ENCODE measurements at regions not wholly inside any gene's neighbourhood (a gene's known extent, or its start where the extent isn't known, plus 50 kb on each side); places are given as distances from the start of the nearest gene placed in this dataset.
A peak's percentile ranks its signal among the peaks of the same experiment; 100 is the strongest.

DNA sequence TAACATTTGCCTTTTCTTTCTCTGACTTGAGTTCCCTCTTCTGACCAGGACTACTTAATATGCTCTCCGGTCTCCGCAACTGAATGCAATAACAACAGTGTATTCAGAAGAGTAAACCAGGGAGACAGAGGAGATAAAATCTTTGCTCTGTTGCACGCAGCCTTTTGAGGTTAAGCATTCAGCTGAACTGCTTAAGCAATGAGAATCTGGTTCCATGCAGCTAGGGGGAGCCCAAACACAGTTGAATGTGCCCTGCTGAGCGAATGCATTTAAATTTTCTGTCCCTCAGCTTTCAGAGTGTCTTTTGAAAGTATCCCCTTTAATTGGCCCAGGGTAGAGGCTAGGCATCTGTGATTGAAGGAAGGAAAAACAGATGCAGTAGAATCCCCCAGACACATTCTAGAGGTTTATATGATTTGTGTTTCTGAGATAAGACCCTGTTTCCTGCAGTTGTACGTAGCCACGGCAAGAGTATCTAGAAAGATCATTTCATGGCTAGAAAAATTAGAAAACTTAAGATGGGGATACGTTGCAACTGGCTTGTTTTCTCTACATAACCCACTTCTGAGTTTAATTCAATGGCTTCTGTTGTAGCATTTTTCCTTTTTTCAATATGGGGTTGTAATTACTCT is 309.6 kb downstream of the TUSC7 start:
- no peaks in the 10 kb centered on the region for H3K36me3 Mint-ChIP-seq
- H3K4me3 Mint-ChIP-seq = peak overlapping the region; percentile 70
- TF ChIP-seq, protein P1, sequence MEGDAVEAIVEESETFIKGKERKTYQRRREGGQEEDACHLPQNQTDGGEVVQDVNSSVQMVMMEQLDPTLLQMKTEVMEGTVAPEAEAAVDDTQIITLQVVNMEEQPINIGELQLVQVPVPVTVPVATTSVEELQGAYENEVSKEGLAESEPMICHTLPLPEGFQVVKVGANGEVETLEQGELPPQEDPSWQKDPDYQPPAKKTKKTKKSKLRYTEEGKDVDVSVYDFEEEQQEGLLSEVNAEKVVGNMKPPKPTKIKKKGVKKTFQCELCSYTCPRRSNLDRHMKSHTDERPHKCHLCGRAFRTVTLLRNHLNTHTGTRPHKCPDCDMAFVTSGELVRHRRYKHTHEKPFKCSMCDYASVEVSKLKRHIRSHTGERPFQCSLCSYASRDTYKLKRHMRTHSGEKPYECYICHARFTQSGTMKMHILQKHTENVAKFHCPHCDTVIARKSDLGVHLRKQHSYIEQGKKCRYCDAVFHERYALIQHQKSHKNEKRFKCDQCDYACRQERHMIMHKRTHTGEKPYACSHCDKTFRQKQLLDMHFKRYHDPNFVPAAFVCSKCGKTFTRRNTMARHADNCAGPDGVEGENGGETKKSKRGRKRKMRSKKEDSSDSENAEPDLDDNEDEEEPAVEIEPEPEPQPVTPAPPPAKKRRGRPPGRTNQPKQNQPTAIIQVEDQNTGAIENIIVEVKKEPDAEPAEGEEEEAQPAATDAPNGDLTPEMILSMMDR (conservative IDR thresholded peaks at IDR 0.05) = peak; percentile 87
- no peaks in the 10 kb centered on the region for H3K9me3 Mint-ChIP-seq
- peak; percentile 70 for DNase-seq (ENCODE audit: extremely low spot score, unreplicated experiment)
- peaks cover 10% of the 10 kb centered on the region for H3K4me1 Mint-ChIP-seq (ENCODE audit: unreplicated experiment)
- H3K27ac Mint-ChIP-seq = peak overlapping the region; percentile 37
- no peaks in the 10 kb centered on the region for H3K27me3 Mint-ChIP-seq

DNA sequence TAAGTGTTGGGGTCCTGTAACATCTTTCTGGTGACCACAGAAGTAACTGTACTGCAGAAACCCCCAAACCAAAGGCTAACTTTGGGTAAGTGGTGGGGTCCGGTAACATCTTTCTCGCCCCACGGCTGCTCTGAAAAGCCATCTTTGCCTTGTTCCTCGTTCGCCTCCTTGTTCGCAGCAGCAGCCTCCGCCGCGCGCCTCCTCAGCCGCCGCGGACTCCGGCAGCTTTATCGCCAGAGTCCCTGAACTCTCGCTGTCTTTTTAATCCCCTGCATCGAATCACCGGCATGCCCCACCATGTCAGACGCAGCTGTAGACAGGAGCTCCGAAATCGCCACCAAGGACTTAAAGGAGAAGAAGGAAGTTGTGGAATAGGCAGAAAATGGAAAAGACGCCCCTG is 316.8 kb downstream of the TUSC7 start:
- DNase-seq (ENCODE audit: extremely low spot score, unreplicated experiment) = no peak
- Mint-ChIP-seq H3K4me3 (no peak overlapping the region), H3K9me3 (peaks cover 6% of the 10 kb centered on the region), H3K27me3 (no peaks in the 10 kb centered on the region), H3K4me1 (ENCODE audit: unreplicated experiment) (no peaks in the 10 kb centered on the region), H3K36me3 (no peaks in the 10 kb centered on the region), H3K27ac (no peak overlapping the region)
- TF ChIP-seq, protein P1 (conservative IDR thresholded peaks at IDR 0.05) = no peak

DNA sequence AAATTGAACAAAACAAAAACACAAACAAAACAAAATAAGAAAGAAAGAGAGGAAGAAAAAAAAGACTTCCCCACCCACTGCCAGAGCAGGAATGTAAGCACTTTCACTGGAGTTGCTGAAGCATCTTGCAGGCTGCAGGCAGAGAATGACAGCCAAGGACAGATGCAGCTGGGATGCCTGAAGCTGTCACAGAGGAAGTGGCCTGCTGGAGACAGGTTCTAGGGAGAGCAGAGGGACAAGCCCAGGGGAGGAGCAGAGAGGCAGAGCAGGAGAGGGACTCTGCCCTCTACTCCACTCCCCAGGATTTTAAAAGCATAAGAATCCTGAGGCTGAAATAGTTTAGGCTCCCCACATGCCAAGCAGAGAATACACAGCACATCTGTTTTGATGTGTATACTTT is 326.2 kb downstream of the TUSC7 start:
- Mint-ChIP-seq H3K27me3 (no peaks in the 10 kb centered on the region), H3K27ac (peak overlapping the region; percentile 55), H3K36me3 (no peaks in the 10 kb centered on the region), H3K4me3 (peak overlapping the region; percentile 51), H3K4me1 (ENCODE audit: unreplicated experiment) (peaks cover 20% of the 10 kb centered on the region), H3K9me3 (peaks cover 3% of the 10 kb centered on the region)
- TF ChIP-seq, protein P1 (conservative IDR thresholded peaks at IDR 0.05) = no peak
- DNase-seq (ENCODE audit: extremely low spot score, unreplicated experiment) = no peak

DNA sequence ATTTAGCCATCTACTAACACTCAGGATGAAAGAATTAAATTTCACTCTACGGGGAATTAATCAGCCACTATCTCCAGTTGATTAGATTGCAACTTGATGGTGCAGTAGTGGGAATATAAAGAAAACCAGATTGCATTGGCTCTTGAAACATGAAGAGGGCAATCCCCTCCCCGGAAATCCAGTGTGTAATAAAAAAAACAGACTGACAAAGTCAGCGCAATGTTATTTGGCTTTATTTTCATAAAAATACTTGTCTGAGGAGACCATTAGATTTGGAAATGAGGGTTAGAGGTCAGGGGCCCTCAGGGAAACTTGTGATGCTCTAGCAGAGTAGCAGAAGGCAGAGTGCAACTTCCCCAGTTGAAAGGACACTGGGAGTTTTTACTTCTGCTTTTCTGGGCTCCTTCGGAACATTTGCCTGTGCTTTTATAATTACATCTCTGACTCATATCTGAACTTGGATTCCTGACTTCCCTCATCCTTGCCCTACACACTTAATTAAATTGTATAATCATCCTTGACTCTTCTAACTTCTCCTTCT is 326.8 kb downstream of the TUSC7 start:
- H3K36me3 Mint-ChIP-seq = no peaks in the 10 kb centered on the region
- H3K4me3 Mint-ChIP-seq = peak overlapping the region; percentile 51
- no peaks in the 10 kb centered on the region for H3K9me3 Mint-ChIP-seq
- TF ChIP-seq, protein P1 (conservative IDR thresholded peaks at IDR 0.05) = no peak
- H3K27me3 Mint-ChIP-seq = no peaks in the 10 kb centered on the region
- H3K27ac Mint-ChIP-seq = peak overlapping the region; percentile 55
- DNase-seq (ENCODE audit: extremely low spot score, unreplicated experiment) = no peak
- peaks cover 20% of the 10 kb centered on the region for H3K4me1 Mint-ChIP-seq (ENCODE audit: unreplicated experiment)

DNA sequence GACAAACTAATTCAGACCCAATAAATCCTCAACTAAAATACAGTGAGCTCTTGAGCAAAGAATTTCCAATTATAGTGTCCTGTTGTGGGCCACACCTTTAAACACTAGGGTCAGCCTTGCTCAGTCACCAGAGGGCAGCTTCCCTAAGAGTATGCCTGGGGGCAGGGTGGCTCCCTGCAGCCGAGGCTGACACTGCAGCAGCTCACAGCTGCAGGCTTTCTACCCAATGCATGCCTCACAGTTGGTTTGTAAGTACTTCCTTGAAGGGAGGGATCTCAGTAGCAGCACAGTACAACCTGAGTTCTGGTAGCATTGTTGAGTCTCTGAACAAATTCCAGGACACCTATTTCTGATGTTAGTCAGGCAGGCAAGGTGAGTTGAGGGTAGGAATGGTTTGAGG is 335.6 kb downstream of the TUSC7 start:
- H3K4me3 Mint-ChIP-seq = peak overlapping the region; percentile 51
- peak overlapping the region; percentile 78 for H3K27ac Mint-ChIP-seq
- peaks cover 15% of the 10 kb centered on the region for H3K4me1 Mint-ChIP-seq (ENCODE audit: unreplicated experiment)
- no peak for DNase-seq (ENCODE audit: extremely low spot score, unreplicated experiment)
- H3K27me3 Mint-ChIP-seq = no peaks in the 10 kb centered on the region
- no peaks in the 10 kb centered on the region for H3K36me3 Mint-ChIP-seq
- TF ChIP-seq, protein P1 (conservative IDR thresholded peaks at IDR 0.05) = no peak
- H3K9me3 Mint-ChIP-seq = peaks cover 7% of the 10 kb centered on the region

Data from type B pancreatic cell (in vitro differentiated cells).